ENCODE measurements at regions not wholly inside any gene's neighbourhood (a gene's known extent, or its start where the extent isn't known, plus 50 kb on each side); places are given as distances from the start of the nearest gene placed in this dataset.
"Not testable (repeated sequence)": the region's sequence is repeated elsewhere in the genome, so short reads cannot be mapped to it uniquely, and the experiment has no call there.

DNA sequence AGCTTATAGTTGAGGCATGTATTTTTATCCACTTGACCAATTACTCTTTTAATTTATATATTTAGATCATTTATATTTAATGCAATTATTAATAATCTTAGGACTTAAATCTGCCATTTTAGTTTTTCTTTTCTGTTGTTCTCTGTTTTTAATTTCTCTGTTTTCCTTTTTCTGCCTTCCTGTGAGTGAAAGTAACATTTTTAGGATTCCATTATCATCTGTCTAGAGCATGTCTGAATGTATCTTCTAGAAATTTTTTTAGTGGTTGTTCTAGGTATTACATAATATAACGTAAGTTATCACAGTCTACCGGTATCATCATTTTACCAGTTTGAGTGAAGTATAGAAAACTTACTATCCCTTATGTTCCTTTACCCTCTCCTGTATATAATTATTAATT lies 197.3 kb downstream of the UNC5CL start:
- no peak for DNase-seq (ENCODE audit: low read depth in 2 of 2)

- no peak for DNase-seq (ENCODE audit: low read depth in 2 of 2)
Measured at GRCh38 chr6:40832691-40833090, 206.3 kb downstream of the UNC5CL start.

DNA sequence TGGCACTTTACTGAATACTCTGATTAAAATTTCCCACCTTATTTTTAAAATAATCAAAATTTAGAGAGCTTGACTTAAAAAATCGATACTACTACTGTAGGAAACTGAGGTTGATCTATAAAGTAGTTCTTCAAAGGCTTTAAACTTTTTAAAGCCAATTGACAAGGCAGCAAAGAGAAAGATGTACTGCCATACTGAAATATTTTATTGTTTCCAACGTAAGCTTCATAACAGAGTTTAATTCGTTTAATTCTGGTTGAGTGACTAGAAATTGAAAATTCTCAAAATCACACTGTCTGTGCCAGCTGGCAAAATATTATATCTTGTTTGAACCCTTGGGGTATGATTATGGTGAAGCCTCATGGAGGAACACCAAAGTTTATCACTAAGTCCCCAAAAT lies 207.6 kb downstream of the UNC5CL start:
- DNase-seq (ENCODE audit: low read depth in 2 of 2): no peak

- no peak for DNase-seq (ENCODE audit: low read depth in 2 of 2)
Measured at GRCh38 chr6:40825102-40825501, 213.9 kb downstream of the UNC5CL start.

DNA sequence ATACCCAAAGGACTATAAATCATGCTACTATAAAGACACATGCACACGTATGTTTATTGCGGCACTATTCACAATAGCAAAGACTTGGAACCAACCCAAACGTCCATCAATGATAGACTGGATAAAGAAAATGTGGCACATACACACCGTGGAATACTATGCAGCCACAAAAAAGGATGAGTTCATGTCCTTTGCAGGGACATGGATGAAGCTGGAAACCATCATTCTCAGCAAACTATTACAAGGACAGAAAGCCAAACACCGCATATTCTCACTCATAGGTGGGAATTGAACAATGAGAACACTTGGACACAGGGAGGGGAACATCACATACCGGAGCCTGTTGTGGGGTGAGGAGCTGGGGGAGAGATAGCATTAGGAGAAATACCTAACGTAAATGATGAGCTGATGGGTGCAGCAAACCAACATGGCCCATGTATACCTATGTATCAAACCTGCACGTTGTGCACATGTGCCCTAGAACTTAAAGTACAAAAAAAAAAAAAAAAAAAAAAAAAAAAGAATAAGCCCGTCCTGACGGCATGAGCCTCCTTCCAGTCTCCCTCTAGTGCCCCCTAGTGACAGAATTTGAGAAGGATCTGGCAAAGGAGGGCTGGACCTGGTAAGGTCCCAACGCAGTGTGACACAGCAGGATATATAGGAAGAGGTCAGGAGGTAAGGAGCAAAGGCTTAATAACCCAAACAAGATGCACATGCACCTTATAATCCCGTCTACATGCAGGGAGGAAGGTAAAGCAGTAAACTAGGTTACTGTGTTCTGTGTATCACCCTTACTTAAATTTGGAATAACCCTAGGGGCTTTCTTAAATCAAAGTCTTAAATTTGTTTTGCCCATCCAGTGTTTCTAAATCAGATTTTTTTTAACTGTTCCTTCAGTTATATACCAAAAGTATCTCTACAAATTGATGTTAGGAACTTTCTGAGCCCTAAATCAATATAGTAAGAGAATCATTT lies 214.8 kb downstream of the UNC5CL start:
- not testable (repeated sequence) for DNase-seq (ENCODE audit: low read depth in 2 of 2)

DNA sequence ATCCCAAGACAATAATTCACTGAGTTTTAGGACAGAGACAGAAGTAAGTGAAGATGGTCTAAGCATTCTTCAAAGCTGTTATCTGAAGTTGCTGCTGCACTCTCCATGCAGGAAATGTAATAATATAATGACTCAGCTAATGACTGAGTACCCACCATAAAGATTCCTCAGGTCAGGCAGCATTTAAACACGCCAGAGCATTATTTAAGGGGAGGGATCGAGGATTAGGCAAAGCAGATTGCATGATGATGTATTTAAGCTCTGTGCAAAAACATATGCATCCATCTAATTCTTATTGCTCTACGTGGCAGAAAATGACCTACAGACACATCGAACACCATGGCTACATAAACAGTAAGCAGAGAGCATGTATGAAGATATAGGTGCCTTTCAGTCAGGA lies 216.4 kb downstream of the UNC5CL start:
- no peak for DNase-seq (ENCODE audit: low read depth in 2 of 2)

GRCh38 chr6:40819182-40819834 lies 219.7 kb downstream of the UNC5CL start:
- DNase-seq (ENCODE audit: low read depth in 2 of 2): no peak

- no peak for DNase-seq (ENCODE audit: low read depth in 2 of 2)
Measured at GRCh38 chr6:40817369-40817768, 221.7 kb downstream of the UNC5CL start.

- DNase-seq (ENCODE audit: low read depth in 2 of 2): no peak
Measured at GRCh38 chr6:40816601-40817000, 222.4 kb downstream of the UNC5CL start.

GRCh38 chr6:40815731-40816130 lies 223.3 kb downstream of the UNC5CL start:
- no peak for DNase-seq (ENCODE audit: low read depth in 2 of 2)

- DNase-seq (ENCODE audit: low read depth in 2 of 2): no peak
Measured at GRCh38 chr6:40810171-40810570, 223.0 kb upstream of the LRFN2 start.

DNA sequence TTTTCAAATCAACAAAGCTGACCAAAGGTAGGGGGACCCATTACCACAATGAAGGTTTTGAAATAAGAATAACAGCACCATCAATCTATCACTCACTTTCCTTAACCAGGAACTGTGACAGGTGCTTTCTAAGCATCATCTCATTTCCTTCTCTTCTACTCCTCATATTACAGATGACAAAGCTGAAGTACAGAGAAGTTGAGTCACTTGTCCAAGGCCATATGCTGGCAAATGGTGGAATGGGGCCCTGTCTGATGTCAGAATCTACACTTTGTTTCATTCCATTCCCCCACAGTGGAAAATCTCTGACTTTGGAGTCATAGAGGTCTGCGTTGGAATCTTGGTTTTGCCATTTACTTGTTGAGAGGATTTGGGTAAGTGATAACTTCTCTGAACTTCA lies 222.5 kb upstream of the LRFN2 start:
- DNase-seq (ENCODE audit: low read depth in 2 of 2): no peak

DNA sequence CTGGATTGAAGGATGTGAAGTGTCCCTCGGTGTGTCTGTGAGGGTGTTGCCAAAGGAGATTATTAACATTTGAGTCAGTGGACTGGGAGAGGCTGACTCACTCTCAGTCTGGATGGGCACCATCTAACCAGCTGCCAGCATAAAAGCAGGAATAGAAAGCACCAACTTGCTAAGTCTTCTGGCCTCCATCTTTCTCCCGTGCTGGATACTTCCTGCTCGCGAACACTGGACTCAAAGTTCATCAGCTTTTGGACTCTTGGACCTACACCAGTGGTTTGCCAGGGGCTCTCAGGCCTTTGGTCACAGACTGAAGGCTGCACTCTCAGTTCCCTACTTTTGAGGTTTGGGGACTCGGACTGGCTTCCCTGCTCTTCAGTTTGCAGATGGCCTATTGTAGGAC lies 220.3 kb upstream of the LRFN2 start:
- DNase-seq (ENCODE audit: low read depth in 2 of 2): no peak

DNA sequence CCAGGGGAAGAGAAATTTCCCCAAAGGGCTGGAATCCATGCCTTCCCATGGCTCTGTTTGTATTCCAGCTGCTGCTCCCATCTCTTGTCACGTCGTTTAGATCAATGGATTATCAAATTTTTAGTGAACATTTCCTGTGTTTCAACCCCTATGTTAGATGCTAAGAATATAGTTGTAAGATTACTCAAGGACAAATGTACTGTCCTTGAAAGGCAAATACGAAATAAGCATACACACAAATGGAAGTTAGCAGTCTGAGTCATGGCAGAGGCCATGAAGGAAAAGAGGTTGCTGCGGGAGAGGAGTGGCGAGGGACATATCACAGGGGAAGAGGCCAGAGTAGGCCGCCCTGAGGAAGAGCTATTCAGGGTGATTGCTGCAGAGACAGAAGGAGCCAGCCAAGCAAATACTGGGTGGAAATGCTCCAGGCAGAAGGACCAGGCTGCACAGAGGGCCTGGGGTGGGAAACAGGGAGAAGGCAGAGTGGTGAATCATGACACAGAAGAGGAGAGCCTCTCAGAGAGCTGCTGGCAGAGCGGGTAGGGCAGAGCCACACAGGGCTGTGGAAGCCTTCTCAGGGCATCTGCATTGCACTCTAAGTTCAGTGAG lies 219.2 kb upstream of the LRFN2 start:
- no peak for DNase-seq (ENCODE audit: low read depth in 2 of 2)

DNA sequence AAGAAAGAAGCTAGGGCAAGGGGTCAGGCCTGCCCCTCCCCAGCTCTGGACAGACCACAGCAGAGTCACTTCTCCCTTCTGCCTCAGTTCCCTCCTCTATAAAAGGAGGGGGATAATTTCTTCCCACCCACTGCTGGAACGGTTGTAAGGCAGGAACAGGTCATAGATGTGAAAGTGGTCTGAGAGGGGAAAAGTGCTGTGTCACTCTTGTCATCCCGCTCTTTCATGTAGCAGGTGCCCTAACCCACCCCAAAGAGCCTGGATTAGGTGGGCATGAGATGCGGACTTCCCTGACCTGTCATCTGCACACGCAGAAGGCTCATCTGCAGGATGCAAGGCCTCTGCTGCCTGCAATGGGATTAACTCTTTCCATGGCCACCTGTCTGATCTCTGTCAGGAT lies 218.2 kb upstream of the LRFN2 start:
- DNase-seq (ENCODE audit: low read depth in 2 of 2): no peak

- DNase-seq (ENCODE audit: low read depth in 2 of 2): no peak
Measured at GRCh38 chr6:40804905-40805304, 217.7 kb upstream of the LRFN2 start.

DNA sequence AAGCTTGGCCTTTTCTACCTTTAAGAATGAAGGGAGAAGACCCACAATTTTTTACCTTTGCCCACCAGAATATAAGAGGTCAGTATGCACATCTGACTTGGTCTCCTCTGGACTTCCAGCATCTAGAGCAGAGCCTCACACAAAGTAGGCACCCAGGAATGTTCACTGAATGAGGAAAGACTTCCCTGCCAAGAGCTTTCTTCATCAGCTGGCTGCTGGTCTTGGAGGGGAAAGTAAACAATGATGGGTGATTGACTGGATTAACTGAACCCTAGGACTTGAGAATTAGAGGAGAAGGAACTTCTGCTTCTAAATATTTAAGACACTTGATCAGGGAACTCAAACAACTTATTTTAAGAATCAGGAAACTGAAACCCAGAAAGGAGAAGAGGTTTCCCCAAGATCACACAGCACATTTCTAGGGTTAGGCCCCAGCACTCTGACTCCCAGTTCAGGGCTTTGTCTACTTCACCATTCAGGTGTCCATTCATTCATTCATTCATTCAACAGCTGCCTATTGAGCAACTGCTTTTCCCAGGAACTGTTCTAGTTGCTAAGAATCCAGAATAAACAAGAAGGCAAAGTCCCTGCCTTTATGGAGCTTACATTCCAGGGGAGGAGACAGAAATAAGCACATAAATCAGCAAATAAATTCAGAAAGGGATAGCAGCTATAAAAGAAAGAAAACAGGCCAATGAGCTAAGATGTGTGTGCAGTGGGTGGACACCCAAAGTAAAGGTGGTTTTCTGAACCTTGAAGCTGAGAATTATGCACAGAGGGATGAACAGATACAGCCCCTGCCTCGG lies 216.9 kb upstream of the LRFN2 start:
- DNase-seq (ENCODE audit: low read depth in 2 of 2): no peak

GRCh38 chr6:40802481-40802880 lies 215.3 kb upstream of the LRFN2 start:
- no peak for DNase-seq (ENCODE audit: low read depth in 2 of 2)

DNA sequence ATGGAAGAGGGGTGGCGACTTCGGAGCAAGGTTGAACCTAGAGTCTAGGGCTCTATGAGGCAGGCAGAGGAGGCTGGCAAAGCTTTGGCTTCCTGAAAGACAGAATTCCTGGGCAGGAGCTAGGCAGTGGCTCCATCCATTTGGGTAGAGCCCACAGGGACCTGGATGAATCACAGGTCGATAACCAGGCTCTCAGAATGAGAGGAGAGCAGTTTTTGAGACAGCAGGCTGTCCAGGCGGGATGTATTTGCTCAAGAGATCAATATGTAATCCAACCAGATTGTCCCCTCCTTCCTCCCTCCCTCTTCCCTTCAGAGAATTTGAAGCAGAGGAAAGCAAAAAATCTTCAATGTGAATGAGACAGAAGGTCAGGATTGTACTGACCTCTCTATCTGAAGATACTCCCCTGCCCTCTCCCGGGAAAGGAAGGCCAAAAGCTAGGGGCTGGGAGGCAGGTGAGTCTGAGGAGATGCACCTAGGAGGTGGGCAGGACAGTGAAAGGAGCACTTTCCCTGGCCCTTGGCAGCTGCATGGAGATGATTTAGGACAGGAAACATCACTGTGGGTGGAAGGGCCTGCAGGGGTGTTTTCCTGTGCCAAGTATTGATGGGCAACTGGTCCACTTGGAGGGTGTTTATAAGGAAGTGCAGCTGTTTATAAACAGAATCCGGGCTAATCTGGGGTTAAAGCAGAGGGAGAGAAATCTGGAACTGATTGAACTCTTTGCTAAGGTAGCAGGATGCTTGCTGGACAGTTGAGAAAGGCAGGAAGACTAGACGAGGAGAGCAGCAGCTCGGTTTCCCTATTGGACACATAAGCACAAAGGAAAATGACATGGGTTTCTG lies 212.4 kb upstream of the LRFN2 start:
- DNase-seq (ENCODE audit: low read depth in 2 of 2): no peak

DNA sequence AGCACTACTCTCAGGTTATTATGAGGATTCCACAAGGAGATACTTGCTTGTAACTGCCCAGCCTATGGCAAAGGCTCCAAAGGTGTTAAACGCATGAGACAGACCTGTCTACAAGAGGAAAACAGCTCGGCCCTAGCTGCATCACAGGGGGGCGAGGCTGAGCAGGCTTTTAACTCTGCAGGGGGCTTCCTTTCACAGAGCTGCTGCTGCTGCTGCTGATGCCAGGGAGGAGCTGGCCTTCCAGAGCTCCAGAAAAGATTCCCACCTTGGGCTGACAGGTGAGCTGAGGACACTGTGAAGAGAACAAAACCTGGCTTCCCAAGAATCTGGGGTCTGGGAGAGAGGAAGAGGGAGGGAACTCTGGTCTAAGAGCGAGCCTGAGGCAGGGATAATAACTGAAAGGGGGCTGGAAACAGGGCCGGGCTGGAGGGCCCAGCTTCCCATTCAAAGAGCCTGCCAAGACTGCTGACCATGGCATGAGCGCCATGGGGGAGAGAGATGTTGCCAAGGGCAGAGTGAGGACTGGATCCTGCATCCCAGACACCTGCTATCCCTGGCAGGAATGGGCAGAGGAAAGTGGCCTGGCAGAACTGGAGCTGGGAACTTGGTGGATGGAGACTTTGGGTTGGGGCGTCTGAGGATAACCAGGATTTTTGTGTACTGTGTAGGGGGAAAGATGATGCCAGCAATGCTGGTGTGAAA lies 211.1 kb upstream of the LRFN2 start:
- DNase-seq (ENCODE audit: low read depth in 2 of 2): no peak

All from stimulated activated CD8-positive, alpha-beta memory T cell treated with anti-CD3 and anti-CD28 coated beads, Interleukin-7, amount 100 ng/mL, for 4 hours (primary cell).